ENCODE measurements at regions not wholly inside any gene's neighbourhood (a gene's known extent, or its start where the extent isn't known, plus 50 kb on each side); places are given as distances from the start of the nearest gene placed in this dataset.

GRCh38 chr2:57893347-57893746 is 153.3 kb upstream of the VRK2 start:
- TF ChIP-seq CTCF (IDR thresholded peaks at IDR 0.05; ENCODE audit: unreplicated experiment), result no peak
- intact Hi-C loops (cut with micrococcal nuclease; ENCODE audit: unreplicated experiment), result no loop called here
- no peaks in the 10 kb centered on the region for H3K36me3 Mint-ChIP-seq (ENCODE audit: insufficient read depth, unreplicated experiment)
- no peaks in the 10 kb centered on the region for H3K9me3 Mint-ChIP-seq (ENCODE audit: low read depth, unreplicated experiment)
- CTCF ChIA-PET, result no interaction called here
- BruUV-seq (replicated peaks), result no TSS peak
- H3K27me3 Mint-ChIP-seq (ENCODE audit: unreplicated experiment), result no peaks in the 10 kb centered on the region
- H3K4me3 Mint-ChIP-seq (ENCODE audit: low read depth, unreplicated experiment), result no peak overlapping the region
- DNase-seq, result no peak
- H3K27ac Mint-ChIP-seq (ENCODE audit: unreplicated experiment), result no peak overlapping the region
- H3K4me1 Mint-ChIP-seq (ENCODE audit: low read depth, unreplicated experiment), result peaks cover 8% of the 10 kb centered on the region

- Mint-ChIP-seq H3K4me3 (ENCODE audit: low read depth, unreplicated experiment) (no peak overlapping the region), H3K27ac (ENCODE audit: unreplicated experiment) (no peak overlapping the region), H3K27me3 (ENCODE audit: unreplicated experiment) (no peaks in the 10 kb centered on the region), H3K4me1 (ENCODE audit: low read depth, unreplicated experiment) (peaks cover 8% of the 10 kb centered on the region), H3K36me3 (ENCODE audit: insufficient read depth, unreplicated experiment) (no peaks in the 10 kb centered on the region), H3K9me3 (ENCODE audit: low read depth, unreplicated experiment) (no peaks in the 10 kb centered on the region)
- no TSS peak for BruUV-seq (replicated peaks)
- TF ChIP-seq CTCF (IDR thresholded peaks at IDR 0.05; ENCODE audit: unreplicated experiment), result no peak
- CTCF ChIA-PET, result no interaction called here
- intact Hi-C loops (cut with micrococcal nuclease; ENCODE audit: unreplicated experiment), result no loop called here
- no peak for DNase-seq
Measured at GRCh38 chr2:57893786-57894185, 152.8 kb upstream of the VRK2 start.

GRCh38 chr2:57894381-57894780 is 152.2 kb upstream of the VRK2 start:
- Mint-ChIP-seq H3K9me3 (ENCODE audit: low read depth, unreplicated experiment) (no peaks in the 10 kb centered on the region), H3K36me3 (ENCODE audit: insufficient read depth, unreplicated experiment) (no peaks in the 10 kb centered on the region), H3K4me1 (ENCODE audit: low read depth, unreplicated experiment) (peaks cover 8% of the 10 kb centered on the region), H3K27me3 (ENCODE audit: unreplicated experiment) (no peaks in the 10 kb centered on the region), H3K4me3 (ENCODE audit: low read depth, unreplicated experiment) (no peak overlapping the region), H3K27ac (ENCODE audit: unreplicated experiment) (no peak overlapping the region)
- no peak for TF ChIP-seq CTCF (IDR thresholded peaks at IDR 0.05; ENCODE audit: unreplicated experiment)
- no peak for DNase-seq
- CTCF ChIA-PET, result no interaction called here
- intact Hi-C loops (cut with micrococcal nuclease; ENCODE audit: unreplicated experiment), result no loop called here
- BruUV-seq (replicated peaks), result no TSS peak

GRCh38 chr2:57897920-57898319 is 148.7 kb upstream of the VRK2 start:
- peaks cover 8% of the 10 kb centered on the region for H3K4me1 Mint-ChIP-seq (ENCODE audit: low read depth, unreplicated experiment)
- no peaks in the 10 kb centered on the region for H3K27me3 Mint-ChIP-seq (ENCODE audit: unreplicated experiment)
- DNase-seq, result no peak
- intact Hi-C loops (cut with micrococcal nuclease; ENCODE audit: unreplicated experiment), result no loop called here
- no peaks in the 10 kb centered on the region for H3K36me3 Mint-ChIP-seq (ENCODE audit: insufficient read depth, unreplicated experiment)
- no TSS peak for BruUV-seq (replicated peaks)
- no peak overlapping the region for H3K27ac Mint-ChIP-seq (ENCODE audit: unreplicated experiment)
- CTCF ChIA-PET, result interaction anchor here (0.6 to 0.7 kb wide), 3 partner anchors 148 to 504 kb away, joined by 3 to 4 read pairs (median 3); no protein-coding TSS in a partner anchor
- H3K9me3 Mint-ChIP-seq (ENCODE audit: low read depth, unreplicated experiment), result no peaks in the 10 kb centered on the region
- no peak overlapping the region for H3K4me3 Mint-ChIP-seq (ENCODE audit: low read depth, unreplicated experiment)
- TF ChIP-seq CTCF (IDR thresholded peaks at IDR 0.05; ENCODE audit: unreplicated experiment), result no peak

Data from Calu3 (cell line).